Liver (tissue), 8 donors: ENCODE measurements at regions not wholly inside any gene's neighbourhood (a gene's known extent, or its start where the extent isn't known, plus 50 kb on each side); places are given as distances from the start of the nearest gene placed in this dataset.

Experiments
- DNase-seq: peaks from one replicate; pipeline ENCODE4 v3.0.0-alpha.2; 2017; ENCODE audit warnings: low spot score
- H3K27ac ChIP-seq, 2 donors: one replicate each; pipeline ENCODE4 v1.7.0; 2013; ENCODE audit warnings: inconsistent platforms in 2 of 2, low read length in 2 of 2, control low read depth in 1 of 2, low read depth in 1 of 2, mild to moderate bottlenecking in 1 of 2
- H3K27me3 ChIP-seq, 4 donors: one replicate each; pipeline versions ENCODE4 v1.6.1 to v1.7.0; 2013; ENCODE audit warnings: low read length in 3 of 4, inconsistent platforms in 1 of 4, mild to moderate bottlenecking in 1 of 4, moderate library complexity in 1 of 4; ENCODE audit not compliant: control insufficient read depth in 4 of 4, insufficient read depth in 4 of 4
- H3K36me3 ChIP-seq, 4 donors: one replicate each; pipeline versions ENCODE4 v1.6.1 to v1.7.0; 2013; ENCODE audit warnings: low read length in 3 of 4, mild to moderate bottlenecking in 3 of 4, low read depth in 1 of 4, moderate library complexity in 1 of 4; ENCODE audit not compliant: control insufficient read depth in 4 of 4, insufficient read depth in 3 of 4
- H3K4me1 ChIP-seq, 4 donors: one replicate each; pipeline versions ENCODE4 v1.6.1 to v1.7.0; 2013; ENCODE audit warnings: low read length in 3 of 4, mild to moderate bottlenecking in 3 of 4, moderate library complexity in 1 of 4; ENCODE audit not compliant: control insufficient read depth in 4 of 4, insufficient read depth in 4 of 4
- H3K4me3 ChIP-seq, 3 donors: one replicate each; pipeline versions ENCODE4 v1.6.1 to v1.7.0; 2013; ENCODE audit warnings: low read length in 3 of 3, control low read depth in 1 of 3, low read depth in 1 of 3, mild to moderate bottlenecking in 1 of 3
- H3K9ac ChIP-seq, 2 donors: one replicate each; pipeline ENCODE4 v1.7.0; 2013; ENCODE audit warnings: low read length in 2 of 2, mild to moderate bottlenecking in 2 of 2, moderate library complexity in 2 of 2, control low read depth in 1 of 2, low read depth in 1 of 2
- H3K9me3 ChIP-seq, 4 donors: one replicate each; pipeline versions ENCODE4 v1.6.1 to v1.7.0; 2013; ENCODE audit warnings: low read length in 3 of 4; ENCODE audit not compliant: control insufficient read depth in 4 of 4
- ATF3 ChIP-seq: IDR thresholded peaks from 2 replicates; pipeline ENCODE4 v1.6.1; 2016; ENCODE audit warnings: antibody characterized with exemption
- EGR1 ChIP-seq, 2 donors: IDR thresholded peaks; 2 replicates each; pipeline ENCODE4 v1.6.1; 2016 to 2018; ENCODE audit warnings: antibody characterized with exemption in 2 of 2, low read depth in 2 of 2
- FOXA1 ChIP-seq: IDR thresholded peaks from 2 replicates; pipeline ENCODE4 v1.6.1; 2016; ENCODE audit warnings: antibody characterized with exemption
- FOXA2 ChIP-seq: IDR thresholded peaks from 2 replicates; pipeline ENCODE4 v1.6.1; 2016; ENCODE audit warnings: antibody characterized with exemption
- GABPA ChIP-seq, 2 donors: IDR thresholded peaks in 1 of 2; conservative IDR thresholded peaks in 1 of 2; 2 replicates each; pipeline ENCODE4 v1.6.1; 2016; ENCODE audit warnings: antibody characterized with exemption in 2 of 2, mild to moderate bottlenecking in 1 of 2, moderate library complexity in 1 of 2
- HNF4A ChIP-seq, 2 donors: conservative IDR thresholded peaks; 2 replicates each; pipeline ENCODE4 v1.6.1; 2016; ENCODE audit warnings: antibody characterized with exemption in 2 of 2, mild to moderate bottlenecking in 2 of 2
- HNF4G ChIP-seq: IDR thresholded peaks from 2 replicates; pipeline ENCODE4 v1.6.1; 2016; ENCODE audit warnings: antibody characterized with exemption
- JUND ChIP-seq, 2 donors: IDR thresholded peaks; 2 replicates each; pipeline ENCODE4 v1.6.1; 2016; ENCODE audit warnings: antibody characterized with exemption in 2 of 2
- NR2F2 ChIP-seq: IDR thresholded peaks from 2 replicates; pipeline ENCODE4 v1.6.1; 2016; ENCODE audit warnings: antibody characterized with exemption
- RAD21 ChIP-seq, 2 donors: IDR thresholded peaks; 2 replicates each; pipeline ENCODE4 v1.6.1; 2016; ENCODE audit warnings: antibody characterized with exemption in 2 of 2, mild to moderate bottlenecking in 2 of 2
- REST ChIP-seq: IDR thresholded peaks from 2 replicates; pipeline ENCODE4 v1.6.1; 2016; ENCODE audit warnings: antibody characterized with exemption, mild to moderate bottlenecking
- RXRA ChIP-seq, 2 donors: IDR thresholded peaks; 2 replicates each; pipeline ENCODE4 v1.6.1; 2017 to 2018; ENCODE audit warnings: antibody characterized with exemption in 2 of 2, mild to moderate bottlenecking in 1 of 2
- SP1 ChIP-seq: IDR thresholded peaks from 2 replicates; pipeline ENCODE4 v1.6.1; 2018; ENCODE audit warnings: antibody characterized with exemption, mild to moderate bottlenecking
- TAF1 ChIP-seq: conservative IDR thresholded peaks from 2 replicates; pipeline ENCODE4 v1.6.1; 2016; ENCODE audit warnings: antibody characterized with exemption, mild to moderate bottlenecking
- WGBS: extraction: QIAGEN DNeasy Blood & Tissue Kit; methylation state at CpG from one replicate; pipeline ENCODE4 v1.1.7; 2013; 5-methylcytosine and 5-hydroxymethylcytosine counted together
- TF ChIP-seq, protein P1 (sequence below): IDR thresholded peaks from 2 replicates; pipeline ENCODE4 v1.6.1; 2016; ENCODE audit warnings: antibody characterized with exemption
- TF ChIP-seq, protein P2 (sequence below): fragments of 150-350 bp; IDR thresholded peaks from 2 replicates; pipeline ENCODE4 v1.5.1; 2017; ENCODE audit warnings: improper control_type of control experiment, low read depth, low read length; ENCODE audit not compliant: missing input control
- TF ChIP-seq, protein P3 (sequence below): IDR thresholded peaks from 2 replicates; pipeline ENCODE4 v1.6.1; 2016; ENCODE audit warnings: antibody characterized with exemption
- donor health status: healthy.
- donor health status: healthy.
- donor health status: healthy.
- donor health status: healthy.
- donor health status: healthy.

DNA sequence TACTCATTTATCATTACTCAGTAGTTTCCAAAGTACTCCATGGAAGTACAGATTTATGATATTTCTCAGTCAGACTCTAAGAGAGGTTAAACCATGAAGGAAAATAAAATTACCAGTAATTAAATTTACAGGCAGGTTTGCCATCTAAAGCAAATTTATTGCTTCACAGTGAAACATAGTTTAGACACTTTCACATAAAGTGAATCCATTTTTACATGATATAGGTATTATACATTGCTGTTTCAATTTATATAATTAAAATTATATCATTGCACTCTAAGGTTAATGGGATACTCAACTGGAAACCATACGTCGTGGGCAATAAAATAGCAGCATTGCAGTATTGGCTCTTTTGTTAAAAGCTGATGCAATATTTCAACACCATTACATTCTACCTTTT is 202.8 kb downstream of the SLIT2 start:
- Histone ChIP-seq H3K27ac (no peak overlapping the region), H3K4me1 (no peaks in the 10 kb centered on the region), H3K36me3 (no peaks in the 10 kb centered on the region), H3K9ac (no peak overlapping the region), H3K4me3 (no peak overlapping the region), H3K27me3 (no peaks in the 10 kb centered on the region), H3K9me3 (no peaks in the 10 kb centered on the region)
- TF ChIP-seq HNF4A (conservative IDR thresholded peaks at IDR 0.05) (no peak), TAF1 (no peak), RXRA (IDR thresholded peaks at IDR 0.05) (no peak), REST (no peak), GABPA (IDR thresholded peaks at IDR 0.05 in 1 of 2, conservative IDR thresholded peaks at IDR 0.05 in 1 of 2) (no peak), SP1 (no peak), FOXA1 (no peak), JUND (IDR thresholded peaks at IDR 0.05) (no peak), RAD21 (IDR thresholded peaks at IDR 0.05) (no peak), HNF4G (no peak), NR2F2 (no peak), FOXA2 (no peak)
- TF ChIP-seq, protein P1, sequence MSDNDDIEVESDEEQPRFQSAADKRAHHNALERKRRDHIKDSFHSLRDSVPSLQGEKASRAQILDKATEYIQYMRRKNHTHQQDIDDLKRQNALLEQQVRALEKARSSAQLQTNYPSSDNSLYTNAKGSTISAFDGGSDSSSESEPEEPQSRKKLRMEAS: no peak
- TF ChIP-seq, protein P2, sequence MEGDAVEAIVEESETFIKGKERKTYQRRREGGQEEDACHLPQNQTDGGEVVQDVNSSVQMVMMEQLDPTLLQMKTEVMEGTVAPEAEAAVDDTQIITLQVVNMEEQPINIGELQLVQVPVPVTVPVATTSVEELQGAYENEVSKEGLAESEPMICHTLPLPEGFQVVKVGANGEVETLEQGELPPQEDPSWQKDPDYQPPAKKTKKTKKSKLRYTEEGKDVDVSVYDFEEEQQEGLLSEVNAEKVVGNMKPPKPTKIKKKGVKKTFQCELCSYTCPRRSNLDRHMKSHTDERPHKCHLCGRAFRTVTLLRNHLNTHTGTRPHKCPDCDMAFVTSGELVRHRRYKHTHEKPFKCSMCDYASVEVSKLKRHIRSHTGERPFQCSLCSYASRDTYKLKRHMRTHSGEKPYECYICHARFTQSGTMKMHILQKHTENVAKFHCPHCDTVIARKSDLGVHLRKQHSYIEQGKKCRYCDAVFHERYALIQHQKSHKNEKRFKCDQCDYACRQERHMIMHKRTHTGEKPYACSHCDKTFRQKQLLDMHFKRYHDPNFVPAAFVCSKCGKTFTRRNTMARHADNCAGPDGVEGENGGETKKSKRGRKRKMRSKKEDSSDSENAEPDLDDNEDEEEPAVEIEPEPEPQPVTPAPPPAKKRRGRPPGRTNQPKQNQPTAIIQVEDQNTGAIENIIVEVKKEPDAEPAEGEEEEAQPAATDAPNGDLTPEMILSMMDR: no peak
- TF ChIP-seq, protein P3, sequence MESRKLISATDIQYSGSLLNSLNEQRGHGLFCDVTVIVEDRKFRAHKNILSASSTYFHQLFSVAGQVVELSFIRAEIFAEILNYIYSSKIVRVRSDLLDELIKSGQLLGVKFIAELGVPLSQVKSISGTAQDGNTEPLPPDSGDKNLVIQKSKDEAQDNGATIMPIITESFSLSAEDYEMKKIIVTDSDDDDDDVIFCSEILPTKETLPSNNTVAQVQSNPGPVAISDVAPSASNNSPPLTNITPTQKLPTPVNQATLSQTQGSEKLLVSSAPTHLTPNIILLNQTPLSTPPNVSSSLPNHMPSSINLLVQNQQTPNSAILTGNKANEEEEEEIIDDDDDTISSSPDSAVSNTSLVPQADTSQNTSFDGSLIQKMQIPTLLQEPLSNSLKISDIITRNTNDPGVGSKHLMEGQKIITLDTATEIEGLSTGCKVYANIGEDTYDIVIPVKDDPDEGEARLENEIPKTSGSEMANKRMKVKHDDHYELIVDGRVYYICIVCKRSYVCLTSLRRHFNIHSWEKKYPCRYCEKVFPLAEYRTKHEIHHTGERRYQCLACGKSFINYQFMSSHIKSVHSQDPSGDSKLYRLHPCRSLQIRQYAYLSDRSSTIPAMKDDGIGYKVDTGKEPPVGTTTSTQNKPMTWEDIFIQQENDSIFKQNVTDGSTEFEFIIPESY: no peak
- DNase-seq: no peak
- 65% methylated on average over 2 of the region's 2 CpGs for WGBS

DNA sequence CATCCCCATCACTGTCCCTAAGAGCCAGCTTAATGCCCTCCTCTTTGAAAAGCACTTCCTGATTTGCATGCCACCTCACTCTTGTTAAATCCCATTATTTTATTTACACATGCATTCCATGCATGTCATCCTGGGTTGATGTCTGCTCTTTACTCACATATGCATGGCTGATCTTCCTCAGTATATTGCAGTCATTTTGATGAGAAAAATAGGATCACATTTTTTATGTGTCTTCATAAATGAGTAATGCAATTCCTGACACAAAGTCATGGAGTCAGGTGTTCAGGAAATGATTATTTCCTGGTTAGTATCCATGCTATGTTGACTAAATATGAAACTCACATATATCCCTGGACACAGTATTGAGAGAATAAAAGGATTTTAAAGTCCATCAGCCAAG is 204.7 kb downstream of the SLIT2 start:
- no peak for TF ChIP-seq HNF4G
- TF ChIP-seq NR2F2: no peak
- no peak for TF ChIP-seq HNF4A (conservative IDR thresholded peaks at IDR 0.05)
- TF ChIP-seq, protein P1: no peak
- no peak for TF ChIP-seq EGR1 (IDR thresholded peaks at IDR 0.05; ENCODE audit: low read depth in 2 of 2)
- no peak for TF ChIP-seq JUND (IDR thresholded peaks at IDR 0.05)
- no peak for TF ChIP-seq SP1
- no peak for TF ChIP-seq FOXA2
- TF ChIP-seq, protein P3: no peak
- TF ChIP-seq TAF1: no peak
- TF ChIP-seq ATF3: no peak
- no peak for TF ChIP-seq GABPA (IDR thresholded peaks at IDR 0.05 in 1 of 2, conservative IDR thresholded peaks at IDR 0.05 in 1 of 2)
- TF ChIP-seq REST: no peak
- TF ChIP-seq RXRA (IDR thresholded peaks at IDR 0.05): no peak
- Histone ChIP-seq H3K36me3 (no peaks in the 10 kb centered on the region), H3K27ac (no peak overlapping the region), H3K4me1 (no peaks in the 10 kb centered on the region), H3K9me3 (no peaks in the 10 kb centered on the region), H3K27me3 (no peaks in the 10 kb centered on the region), H3K9ac (no peak overlapping the region), H3K4me3 (no peak overlapping the region)
- no peak for DNase-seq
